GM18508 (cell line): ENCODE measurements at regions not wholly inside any gene's neighbourhood (a gene's known extent, or its start where the extent isn't known, plus 50 kb on each side); places are given as distances from the start of the nearest gene placed in this dataset.
A peak's percentile ranks its signal among the peaks of the same experiment; 100 is the strongest.

Experiments used
- ATAC-seq: cut with Tn5 transposase; IDR thresholded peaks from one replicate; pipeline ENCODE4 v1.9.1; 2021; ENCODE audit warnings: moderate number of reproducible peaks; ENCODE audit not compliant: insufficient read depth, unreplicated experiment

DNA sequence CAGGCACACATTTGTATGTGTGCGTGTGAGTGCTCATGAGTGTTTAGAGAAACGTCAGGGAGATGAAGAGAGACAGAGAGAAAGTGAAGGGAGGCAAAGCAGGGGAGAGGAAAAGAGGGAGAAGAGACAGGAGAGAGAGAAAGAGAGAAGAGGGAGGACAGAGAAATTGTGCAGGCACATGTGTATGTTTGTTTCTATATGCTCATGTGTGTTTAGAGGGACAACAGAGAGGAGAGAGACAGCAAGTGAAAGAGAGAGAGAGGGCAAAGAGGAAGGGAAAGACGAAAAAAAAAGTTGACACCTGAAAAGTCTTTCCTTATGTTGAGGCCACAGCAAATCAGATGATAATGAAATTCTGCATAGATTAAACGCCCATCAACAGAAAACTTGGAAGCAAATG lies 541.1 kb downstream of the TNS1 start:
- ATAC-seq, result no peak

DNA sequence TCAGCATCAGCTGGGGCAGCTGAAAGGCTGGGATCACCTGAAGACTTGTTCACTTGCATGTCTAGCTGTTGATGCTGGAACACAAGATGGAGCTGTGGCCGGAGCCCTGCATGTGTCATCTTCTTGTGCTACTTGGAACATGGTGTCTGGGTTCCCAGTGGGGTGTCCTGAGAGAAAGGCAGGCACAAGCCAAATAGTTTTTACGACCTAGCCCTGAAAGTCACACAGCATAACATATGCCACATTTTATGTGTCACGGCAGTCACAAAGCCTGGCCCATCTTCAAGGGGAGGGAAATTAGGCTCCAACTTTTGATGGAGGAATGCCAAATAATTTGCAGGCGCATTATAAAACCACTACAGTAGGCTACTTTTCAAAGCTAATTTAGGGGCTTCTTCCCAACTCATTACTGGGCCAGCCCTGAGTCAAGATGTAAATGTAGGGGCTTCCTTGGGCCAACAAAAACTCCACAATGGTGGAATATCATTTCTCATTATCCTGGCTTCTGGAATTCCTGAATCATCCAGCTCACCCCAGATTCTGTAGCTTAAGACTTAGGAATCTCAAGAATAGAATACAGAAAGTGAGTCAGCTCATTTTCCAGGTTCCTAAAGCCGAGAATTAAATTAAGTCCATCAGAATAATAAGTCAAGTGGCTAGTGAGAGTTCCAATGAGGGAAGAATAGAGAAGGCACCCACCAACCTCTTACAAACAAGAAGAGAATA lies 543.0 kb downstream of the TNS1 start:
- no peak for ATAC-seq

DNA sequence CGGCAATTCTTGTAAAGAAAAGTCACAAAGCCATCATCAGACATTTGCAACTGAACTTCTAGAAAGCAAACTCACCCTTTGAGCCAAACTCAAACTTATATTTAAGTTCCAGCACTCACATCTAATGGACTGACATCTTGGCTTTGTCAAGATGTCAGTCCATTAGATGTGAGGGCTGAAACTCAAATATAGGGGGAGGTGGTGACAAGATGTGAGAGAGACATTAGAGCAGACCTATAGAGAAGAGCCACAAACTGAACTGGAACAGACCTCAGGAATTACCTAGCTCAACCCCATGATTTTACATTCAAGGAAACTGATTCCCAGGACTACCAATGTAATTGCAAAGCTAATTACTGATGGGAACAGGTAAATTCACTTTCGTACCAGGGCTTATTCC lies 543.8 kb downstream of the TNS1 start:
- no peak for ATAC-seq

DNA sequence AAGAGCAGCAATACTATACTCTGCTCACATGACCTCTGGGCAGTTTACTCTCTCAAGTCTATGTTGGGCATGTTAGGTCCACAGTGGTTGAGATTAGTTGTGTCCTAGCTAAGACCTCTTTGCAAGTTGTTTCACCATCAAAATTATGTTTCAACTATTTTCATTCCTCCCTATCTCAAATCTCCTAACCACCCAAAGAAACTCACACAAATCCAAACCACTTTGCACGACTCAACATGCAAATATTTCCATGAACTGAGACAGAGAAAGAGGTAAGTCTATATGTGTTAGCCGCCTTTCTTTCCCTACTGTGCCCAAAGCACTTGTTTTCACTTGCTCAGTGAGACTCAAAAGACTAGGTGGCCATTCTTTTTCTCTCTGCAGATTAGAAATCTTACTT lies 546.8 kb downstream of the TNS1 start:
- ATAC-seq, result no peak

DNA sequence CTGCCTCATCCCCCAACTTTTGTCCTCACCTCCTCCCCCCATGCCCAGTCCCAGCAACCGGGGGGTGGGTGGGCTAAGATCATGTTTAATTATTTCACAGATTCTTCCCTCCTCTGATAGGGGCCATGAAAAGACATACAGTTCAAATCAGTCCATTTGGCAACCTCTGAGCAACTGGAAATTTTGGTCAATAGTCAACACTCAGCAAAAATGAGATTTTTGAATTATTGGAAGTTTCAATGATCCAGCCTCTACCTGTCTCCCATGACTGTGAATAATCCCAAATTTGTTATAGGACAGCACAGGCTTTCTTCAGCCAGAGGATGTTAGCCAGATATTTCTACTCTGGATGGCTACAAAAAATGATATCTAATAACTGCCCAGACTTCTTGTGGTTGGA lies 549.9 kb downstream of the TNS1 start:
- no peak for ATAC-seq

DNA sequence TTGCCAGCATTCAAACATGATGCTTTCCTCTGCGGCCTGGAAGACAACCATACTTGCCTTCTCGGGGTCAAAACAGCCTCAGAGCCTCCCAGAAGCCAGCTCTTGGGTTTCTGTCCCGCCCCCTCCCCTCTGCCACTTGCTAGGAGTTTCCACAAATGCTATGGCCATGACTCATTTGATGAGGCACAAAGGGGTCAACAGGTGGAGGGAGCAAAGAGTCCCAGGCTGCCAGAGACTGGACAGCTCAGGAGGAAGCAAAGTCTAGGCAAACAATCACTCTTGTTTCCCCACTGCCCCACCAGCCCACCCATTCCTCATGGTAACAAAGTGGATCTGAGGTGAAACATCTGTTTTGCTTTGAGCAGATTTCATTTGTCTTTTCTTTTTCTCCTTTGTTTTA lies 551.1 kb downstream of the TNS1 start:
- no peak for ATAC-seq

DNA sequence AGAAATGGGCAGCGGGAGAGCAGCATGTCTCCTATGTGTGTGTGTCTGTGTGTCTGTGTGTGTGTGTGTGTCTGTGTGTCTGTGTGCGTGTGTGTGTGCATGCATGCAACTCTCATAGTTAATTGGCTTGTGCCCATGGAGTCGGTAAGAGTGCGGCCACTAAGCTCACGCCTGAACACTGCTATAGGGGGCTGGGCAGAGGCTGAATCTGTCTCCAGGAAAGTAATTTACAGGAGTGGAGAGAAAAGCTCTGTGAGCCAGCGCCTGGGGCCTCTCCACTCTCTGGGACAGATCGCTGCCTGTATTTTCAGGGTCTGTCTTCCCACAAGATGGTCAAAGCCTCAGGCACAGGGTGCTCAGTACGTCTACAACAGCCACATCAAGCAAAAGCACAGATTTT lies 553.4 kb downstream of the TNS1 start:
- no peak for ATAC-seq

DNA sequence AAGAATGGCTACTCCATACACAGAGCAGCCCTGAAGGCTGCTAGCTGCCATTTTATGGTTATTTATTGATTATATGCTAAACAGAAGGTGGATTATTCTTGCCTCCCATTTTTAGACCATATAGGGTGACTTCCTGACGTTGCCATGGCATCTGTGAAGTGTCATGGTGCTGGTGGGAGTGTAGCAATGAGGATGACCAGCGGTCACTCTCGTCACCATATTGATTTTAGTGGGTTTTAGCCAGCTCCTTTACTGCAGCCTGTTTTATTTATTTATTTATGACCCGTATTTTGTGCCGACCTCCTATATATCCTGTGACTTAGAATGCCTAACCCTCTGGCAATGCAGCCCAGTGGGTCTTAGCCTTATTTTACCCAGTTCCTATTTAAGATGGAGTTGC lies 553.9 kb downstream of the TNS1 start:
- ATAC-seq, result no peak

DNA sequence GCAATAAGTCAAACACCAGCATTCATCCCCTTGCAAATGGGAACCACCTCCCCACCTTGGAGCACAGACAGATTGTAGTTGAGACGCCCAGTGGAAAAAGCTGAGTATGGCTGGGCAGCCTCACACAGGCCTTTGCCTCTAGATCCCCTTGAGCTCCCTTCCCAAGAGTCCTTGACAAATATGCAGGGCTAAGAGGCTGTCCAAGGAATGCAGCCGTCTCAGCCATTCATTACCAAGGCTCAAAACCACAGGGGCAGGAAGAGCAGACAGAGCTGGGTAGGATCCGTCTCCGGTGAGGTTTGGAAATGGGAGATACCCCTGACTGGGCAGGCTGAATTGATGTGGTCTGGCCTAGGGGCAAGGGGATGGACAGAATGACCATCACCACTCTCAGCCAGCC lies 557.1 kb downstream of the TNS1 start:
- ATAC-seq, result no peak

DNA sequence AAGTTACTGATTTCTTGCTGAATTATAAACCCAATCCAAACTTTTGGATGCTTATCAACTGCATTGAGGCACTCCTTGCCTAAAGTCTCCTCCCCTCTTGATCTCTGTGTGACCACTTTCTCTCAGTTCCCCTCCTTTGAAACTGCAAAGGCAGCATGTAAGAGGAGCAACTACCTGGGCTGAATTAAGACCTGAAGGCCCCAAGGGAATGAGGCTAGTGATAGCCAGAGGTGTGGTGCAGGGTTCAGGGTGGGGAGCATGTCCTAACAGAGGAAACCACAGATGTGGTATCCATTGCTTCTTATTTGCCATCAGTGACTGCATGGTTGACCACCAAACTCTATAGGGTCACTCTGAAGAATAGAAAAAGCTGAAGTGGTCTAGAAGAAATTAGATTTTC lies 557.9 kb downstream of the TNS1 start:
- no peak for ATAC-seq

DNA sequence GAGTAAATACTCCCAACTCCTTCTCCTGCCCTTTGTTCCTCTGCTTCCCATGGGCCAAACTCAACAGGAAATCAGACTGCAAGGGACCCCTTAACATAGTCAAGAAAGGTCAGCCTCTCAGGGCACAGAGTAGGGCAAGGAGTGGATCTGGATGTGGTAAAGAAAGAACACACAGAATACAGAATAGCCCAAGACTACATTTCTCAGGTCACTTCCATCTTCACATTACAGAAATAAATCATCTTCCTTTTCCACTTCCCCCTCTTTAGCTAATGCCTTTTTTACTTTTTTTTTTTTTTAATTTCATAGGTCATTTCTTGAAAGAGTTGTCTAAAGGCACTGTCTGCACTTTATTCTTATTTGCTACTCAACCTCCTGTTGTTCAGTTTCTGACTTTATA lies 558.3 kb downstream of the TNS1 start:
- no peak for ATAC-seq

DNA sequence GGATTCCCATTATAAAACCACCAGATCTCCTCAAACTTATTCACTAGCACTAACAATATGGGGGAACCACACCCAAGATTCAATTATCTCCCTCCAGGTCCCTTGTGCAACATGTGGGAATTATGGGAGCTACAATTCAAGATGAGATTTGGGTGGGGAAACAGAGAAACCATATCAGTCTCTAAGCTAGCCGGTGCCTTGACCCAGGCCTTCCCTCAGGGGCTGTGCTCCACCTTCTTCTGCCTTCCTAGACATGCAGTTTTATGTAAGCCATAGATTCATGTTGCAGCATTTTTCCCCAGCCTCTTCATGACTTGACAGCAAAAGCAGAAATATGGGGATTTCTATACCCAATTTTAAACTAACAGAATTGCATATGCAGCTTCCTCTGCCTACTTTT lies 559.2 kb downstream of the TNS1 start:
- ATAC-seq, result no peak

DNA sequence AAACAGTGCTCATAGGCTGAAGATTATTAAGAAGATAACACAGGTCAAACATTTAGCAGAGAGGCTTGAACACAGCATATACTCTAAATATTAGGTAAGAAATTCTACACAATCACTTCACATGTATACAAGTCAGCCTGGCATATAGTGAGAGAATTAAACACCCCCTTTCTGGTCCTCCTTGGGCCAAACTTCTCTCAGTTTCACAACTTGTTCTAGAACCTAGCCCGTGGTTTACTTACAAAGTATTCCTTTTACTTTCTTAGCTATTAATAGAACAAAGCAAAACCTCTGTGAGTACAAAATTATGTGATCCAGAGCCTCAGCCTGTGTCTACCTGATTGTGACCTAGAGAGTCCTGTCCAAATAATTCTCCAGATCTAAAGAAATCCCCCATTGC lies 562.8 kb downstream of the TNS1 start:
- peak; percentile 47 for ATAC-seq

DNA sequence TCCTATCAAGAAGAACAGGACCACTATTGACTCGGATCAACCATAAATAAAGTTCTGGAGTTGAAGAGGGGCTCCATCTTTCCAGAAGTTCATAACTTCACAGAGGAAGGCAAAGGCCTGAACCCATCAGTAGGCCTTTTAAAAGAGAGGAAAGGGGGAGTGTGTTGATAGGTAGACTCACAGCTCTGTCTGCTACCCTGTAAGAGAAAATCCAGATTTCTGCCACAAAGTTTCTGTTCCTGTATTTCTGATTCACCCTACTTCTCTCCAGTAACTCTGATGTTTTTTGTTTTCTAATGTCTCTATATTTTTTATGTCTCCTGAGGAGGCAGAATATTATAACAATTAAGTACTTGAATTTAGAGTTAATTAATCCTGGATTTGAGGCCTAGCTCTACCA lies 564.0 kb downstream of the TNS1 start:
- no peak for ATAC-seq

DNA sequence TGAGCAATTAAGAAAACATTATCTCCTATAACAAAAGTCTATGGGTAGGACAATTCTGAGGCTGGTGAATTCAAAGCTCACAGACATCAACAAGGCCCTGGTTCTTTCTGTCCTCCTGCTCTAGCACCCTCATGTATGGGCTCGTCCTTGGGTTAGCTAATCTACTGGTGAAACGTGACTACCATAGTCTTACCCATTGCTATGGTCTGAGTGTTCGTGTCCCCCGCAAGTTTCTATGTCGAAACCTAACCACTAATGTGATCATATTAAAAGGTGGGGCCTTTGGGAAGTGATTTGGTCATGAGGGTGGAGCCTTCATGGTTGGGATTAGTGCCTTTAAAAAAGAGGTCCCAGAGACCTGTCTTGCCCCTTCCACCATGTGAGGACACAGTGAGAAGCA lies 564.7 kb downstream of the TNS1 start:
- ATAC-seq, result no peak

DNA sequence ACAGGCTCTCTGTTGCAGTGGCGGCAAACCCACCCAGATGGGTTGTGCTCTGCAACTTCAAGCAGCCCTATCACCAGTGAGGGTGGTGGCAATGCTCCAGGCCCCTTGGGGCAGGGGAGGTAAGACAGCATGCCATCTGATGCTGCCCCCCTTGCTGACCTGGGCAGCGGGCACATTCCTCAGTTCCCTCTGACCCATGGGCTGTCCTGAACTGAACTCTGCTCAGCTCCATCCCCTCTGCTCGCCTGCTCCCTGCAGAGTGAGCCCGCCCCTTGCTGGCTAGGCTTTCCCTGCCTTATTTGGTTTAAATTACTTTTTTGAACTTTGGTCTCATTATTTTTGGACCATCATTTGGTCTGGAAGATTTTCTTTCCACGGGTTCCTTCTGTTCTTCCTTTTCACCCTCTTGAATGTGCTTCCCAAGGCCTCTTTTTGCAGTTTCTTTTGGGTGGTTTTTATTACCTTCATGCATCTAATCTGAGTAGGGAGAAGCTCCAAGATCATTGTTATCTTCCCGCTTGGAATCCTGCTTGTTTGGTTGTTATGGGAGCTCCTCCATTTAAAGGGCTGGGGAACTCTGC lies 565.4 kb downstream of the TNS1 start:
- no peak for ATAC-seq

DNA sequence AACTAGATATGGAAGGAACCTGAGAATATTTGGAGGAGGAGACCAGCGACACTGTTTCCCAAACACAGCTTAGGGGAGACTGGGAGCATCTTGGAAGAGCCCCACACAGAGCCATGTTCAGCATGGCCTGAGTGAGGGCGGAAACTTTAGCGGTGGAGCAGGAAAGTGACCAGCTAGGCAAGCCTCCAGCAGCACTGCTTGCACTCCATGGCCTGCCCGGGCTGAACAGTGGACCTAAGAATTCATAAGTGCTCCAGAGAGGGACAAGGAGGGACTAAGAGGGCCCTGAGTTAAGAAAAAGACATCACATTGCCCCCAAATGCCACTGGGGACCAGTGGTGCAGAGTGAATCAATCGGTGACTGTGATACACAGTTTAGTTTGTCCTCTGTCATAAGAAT lies 566.4 kb downstream of the TNS1 start:
- ATAC-seq, result no peak

DNA sequence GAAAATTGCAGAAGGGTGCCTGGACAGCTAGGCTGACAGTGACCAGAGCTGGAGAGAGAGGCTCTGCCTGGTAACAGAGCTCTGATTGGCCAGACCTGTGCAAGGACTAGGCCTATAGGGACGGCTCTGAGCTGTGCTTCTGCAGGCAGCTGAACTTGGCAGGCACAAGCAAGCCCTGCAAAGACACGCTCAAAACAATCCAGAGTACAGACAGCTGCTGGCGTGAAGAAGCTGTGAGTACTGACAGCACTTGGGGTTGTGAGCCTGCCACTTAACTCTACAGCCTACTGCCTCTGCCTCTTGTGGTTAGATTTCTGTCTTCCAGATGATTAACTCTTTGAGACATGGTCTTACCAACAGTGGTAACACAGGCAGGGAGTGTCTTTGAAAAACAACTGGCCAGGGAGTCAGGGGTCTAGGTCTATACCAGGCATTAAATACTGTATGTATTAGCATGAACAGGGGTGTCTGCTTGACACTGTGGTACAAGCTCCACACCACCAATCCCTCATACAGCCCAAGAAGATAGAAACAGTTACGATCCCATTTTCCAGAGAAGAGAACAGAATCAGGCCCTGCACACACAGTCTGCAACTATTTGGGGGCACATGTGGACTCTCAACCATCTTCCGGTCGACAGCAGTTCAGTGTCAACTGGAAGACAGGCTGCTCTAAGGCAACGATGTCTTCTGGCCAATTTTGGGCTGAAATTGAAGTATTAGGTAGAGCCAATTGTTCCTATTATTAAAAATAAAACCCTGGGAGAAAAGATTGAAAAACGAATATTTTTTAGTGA lies 568.4 kb downstream of the TNS1 start:
- ATAC-seq, result peak; percentile 84

DNA sequence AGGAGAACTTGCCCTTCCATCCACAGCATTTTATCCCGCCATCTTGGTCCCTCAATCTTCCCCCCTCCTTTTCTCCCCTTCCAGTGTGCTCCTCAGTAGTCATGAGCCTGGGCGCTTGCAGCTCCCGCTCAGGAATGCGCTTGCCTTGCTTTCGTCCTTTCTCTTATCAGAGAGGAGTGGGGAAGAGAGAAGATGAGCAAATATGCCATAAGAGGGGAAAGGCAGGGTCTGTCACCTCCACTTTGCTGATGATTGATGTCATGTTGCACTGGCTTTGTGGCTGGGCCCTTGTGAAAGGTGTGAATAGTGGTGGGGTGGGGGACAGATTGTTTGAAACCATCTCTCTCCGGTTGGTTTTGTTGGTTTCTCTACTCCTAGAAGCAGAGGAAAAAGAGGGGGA lies 569.3 kb downstream of the TNS1 start:
- no peak for ATAC-seq

DNA sequence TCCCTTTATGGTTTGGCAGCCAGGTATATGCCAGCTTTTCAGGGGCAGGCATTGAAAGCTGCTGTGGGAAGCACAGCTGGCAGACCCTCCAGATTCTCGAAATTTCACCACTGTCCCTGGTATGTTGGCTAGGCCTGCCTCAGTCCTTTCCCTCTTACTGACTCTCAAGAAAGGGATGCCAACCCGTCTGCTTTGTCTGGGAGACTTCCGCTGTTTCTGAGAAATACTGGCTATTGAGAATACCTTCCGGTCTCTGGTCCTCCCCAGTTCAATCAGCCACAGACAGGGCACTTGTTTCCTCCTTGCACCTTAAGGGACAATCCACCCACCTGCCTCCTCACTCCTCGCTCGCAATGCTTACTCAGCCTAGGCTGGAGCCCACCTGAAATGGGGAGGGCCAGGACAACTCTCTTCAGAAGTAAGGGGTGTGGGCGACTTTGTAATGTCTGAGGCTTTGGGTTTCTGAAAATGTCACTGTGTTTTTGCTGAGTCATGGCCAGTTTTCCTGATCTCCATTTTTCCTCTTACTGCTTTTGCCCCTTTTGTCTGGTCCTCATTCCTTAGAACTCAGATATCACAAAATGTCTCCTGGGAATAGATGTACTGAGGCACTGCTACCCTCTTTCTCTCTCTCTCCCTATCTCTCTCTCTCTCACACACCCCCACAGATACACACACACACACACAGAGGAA lies 571.1 kb downstream of the TNS1 start:
- ATAC-seq, result no peak

DNA sequence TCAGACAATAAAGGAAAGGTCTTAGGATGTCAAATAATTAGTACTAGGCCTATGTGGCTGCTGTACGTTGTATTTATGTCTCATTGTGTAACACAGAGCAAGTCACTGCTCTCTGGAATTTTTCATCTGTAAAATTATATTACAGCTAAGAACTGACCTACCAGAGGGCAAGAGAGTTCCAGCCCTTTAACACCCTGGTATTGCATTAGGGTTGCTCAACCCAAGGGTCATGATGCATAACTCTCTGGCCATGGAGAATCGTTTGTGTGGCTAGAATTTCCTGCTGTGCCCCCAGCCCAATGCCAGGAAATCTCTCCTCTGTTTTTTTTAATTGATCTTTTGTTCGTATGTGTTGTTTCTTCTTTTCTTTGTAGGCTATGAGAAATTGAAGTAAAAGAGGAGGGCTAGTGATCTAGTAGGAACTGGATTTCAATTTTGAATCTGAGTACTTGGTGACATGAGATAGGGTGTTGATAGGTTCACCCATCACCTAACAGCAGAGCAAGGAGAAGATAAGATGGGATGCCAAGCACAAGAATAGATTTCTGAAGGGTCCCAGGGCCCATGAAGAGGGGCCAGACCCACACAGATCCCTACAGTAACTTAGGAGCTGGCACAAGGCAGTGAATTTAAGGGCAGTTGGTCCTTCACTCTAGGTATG lies 571.2 kb upstream of the TNP1 start:
- no peak for ATAC-seq
